ENCODE measurements at regions not wholly inside any gene's neighbourhood (a gene's known extent, or its start where the extent isn't known, plus 50 kb on each side); places are given as distances from the start of the nearest gene placed in this dataset.
"Not testable (repeated sequence)": the region's sequence is repeated elsewhere in the genome, so short reads cannot be mapped to it uniquely, and the experiment has no call there.

- DNase-seq = no peak
Measured at GRCh38 chr13:65937251-65937650, 1292.9 kb downstream of the PCDH9 start.

GRCh38 chr13:65936249-65936648, 1293.9 kb downstream of the PCDH9 start:
- no peak for DNase-seq

- DNase-seq = no peak
Measured at GRCh38 chr13:65932587-65933239, 1297.4 kb downstream of the PCDH9 start.

GRCh38 chr13:65932013-65932412, 1298.1 kb downstream of the PCDH9 start:
- DNase-seq = no peak

- DNase-seq = no peak
Measured at GRCh38 chr13:65929436-65929835, 1300.7 kb downstream of the PCDH9 start.

GRCh38 chr13:65926750-65927171, 1303.4 kb downstream of the PCDH9 start:
- DNase-seq = no peak

- DNase-seq = not testable (repeated sequence)
Measured at GRCh38 chr13:65922846-65923245, 1307.3 kb downstream of the PCDH9 start.

GRCh38 chr13:65921933-65922332, 1308.2 kb downstream of the PCDH9 start:
- DNase-seq = no peak

- DNase-seq = no peak
Measured at GRCh38 chr13:65917731-65918130, 1312.4 kb downstream of the PCDH9 start.

- no peak for DNase-seq
Measured at GRCh38 chr13:65915195-65915594, 1314.9 kb downstream of the PCDH9 start.

GRCh38 chr13:65914716-65915115, 1315.4 kb downstream of the PCDH9 start:
- no peak for DNase-seq

- DNase-seq = no peak
Measured at GRCh38 chr13:65913173-65913572, 1317.0 kb downstream of the PCDH9 start.

- DNase-seq = no peak
Measured at GRCh38 chr13:65912516-65912915, 1317.6 kb downstream of the PCDH9 start.

- no peak for DNase-seq
Measured at GRCh38 chr13:65911546-65912193, 1318.5 kb downstream of the PCDH9 start.

GRCh38 chr13:65909501-65909900, 1320.6 kb downstream of the PCDH9 start:
- no peak for DNase-seq

GRCh38 chr13:65907666-65908525, 1322.2 kb downstream of the PCDH9 start:
- DNase-seq = no peak

GRCh38 chr13:65901723-65902122, 1328.4 kb downstream of the PCDH9 start:
- no peak for DNase-seq

- DNase-seq = no peak
Measured at GRCh38 chr13:65894049-65894448, 1336.1 kb downstream of the PCDH9 start.

- no peak for DNase-seq
Measured at GRCh38 chr13:65892859-65893258, 1337.3 kb downstream of the PCDH9 start.

- no peak for DNase-seq
Measured at GRCh38 chr13:65889368-65889767, 1340.8 kb downstream of the PCDH9 start.

GRCh38 chr13:65882810-65883209, 1347.3 kb downstream of the PCDH9 start:
- DNase-seq = no peak

- DNase-seq = no peak
Measured at GRCh38 chr13:65881561-65882155, 1348.5 kb downstream of the PCDH9 start.

GRCh38 chr13:65875031-65875430, 1355.1 kb downstream of the PCDH9 start:
- no peak for DNase-seq

All from 8988T (cell line).